ENCODE measurements at regions not wholly inside any gene's neighbourhood (a gene's known extent, or its start where the extent isn't known, plus 50 kb on each side); places are given as distances from the start of the nearest gene placed in this dataset.

- no peak overlapping the region for H3K9ac ChIP-seq (ENCODE audit: low read length)
- H3K27me3 ChIP-seq (ENCODE audit: low read length): no peaks in the 10 kb centered on the region
- no peak for TF ChIP-seq EZH2phosphoT487 (conservative IDR thresholded peaks at IDR 0.05; ENCODE audit: low read length)
- TF ChIP-seq CTCF (IDR thresholded peaks at IDR 0.05; ENCODE audit: insufficient read depth, low read length, poor library complexity, severe bottlenecking): no peak
- no peak overlapping the region for H2AFZ ChIP-seq (ENCODE audit: low read depth, low read length, severe bottlenecking)
- H3K4me2 ChIP-seq (ENCODE audit: low read depth, low read length, poor library complexity, severe bottlenecking): no peak overlapping the region
- H3K4me3 ChIP-seq (ENCODE audit: insufficient read depth, low read length, poor library complexity, severe bottlenecking): no peak overlapping the region
- no peaks in the 10 kb centered on the region for H3K79me2 ChIP-seq (ENCODE audit: insufficient read depth, low read length)
- no peaks in the 10 kb centered on the region for H4K20me1 ChIP-seq (ENCODE audit: low read depth, low read length)
- no peak overlapping the region for H3K27ac ChIP-seq (ENCODE audit: low read depth, low read length)
- no peaks in the 10 kb centered on the region for H3K36me3 ChIP-seq (ENCODE audit: low read length)
- H3K9me2 ChIP-seq (replicated peaks; ENCODE audit: insufficient read depth, low read length): no peaks in the 10 kb centered on the region
- H3F3A ChIP-seq (ENCODE audit: insufficient read depth): no peaks in the 10 kb centered on the region
- no peaks in the 10 kb centered on the region for H3K9me3 ChIP-seq (ENCODE audit: insufficient read depth, low read length)
These were observed 1029.1 kb downstream of the BRD1 start for GRCh38 chr22:48798281-48799226.

DNA sequence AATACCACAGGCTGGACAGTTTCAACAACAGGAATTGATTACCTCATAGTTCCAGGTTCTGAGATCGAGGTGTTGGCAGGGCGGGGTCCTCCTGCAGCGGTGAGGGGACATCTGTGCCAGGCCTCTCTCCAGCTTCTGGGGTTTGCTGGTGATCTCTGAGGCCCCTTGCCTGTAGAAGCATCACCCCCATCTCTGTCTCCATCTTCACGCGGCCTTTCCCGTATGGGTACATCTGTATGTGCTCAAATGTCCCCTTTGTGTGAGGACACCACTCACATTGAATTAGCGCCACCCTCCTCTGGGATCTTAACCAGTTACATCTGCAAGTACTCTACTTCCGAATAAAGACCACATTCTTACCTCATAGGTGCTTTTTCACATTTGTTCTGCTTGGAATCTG lies 1029.9 kb downstream of the BRD1 start:
- Histone ChIP-seq H3K4me3 (ENCODE audit: insufficient read depth, low read length, poor library complexity, severe bottlenecking) (no peak overlapping the region), H3K36me3 (ENCODE audit: low read length) (no peaks in the 10 kb centered on the region), H3K27me3 (ENCODE audit: low read length) (no peaks in the 10 kb centered on the region), H2AFZ (ENCODE audit: low read depth, low read length, severe bottlenecking) (no peak overlapping the region), H3K4me2 (ENCODE audit: low read depth, low read length, poor library complexity, severe bottlenecking) (no peak overlapping the region), H3K79me2 (ENCODE audit: insufficient read depth, low read length) (no peaks in the 10 kb centered on the region), H3F3A (ENCODE audit: insufficient read depth) (no peaks in the 10 kb centered on the region), H4K20me1 (ENCODE audit: low read depth, low read length) (no peaks in the 10 kb centered on the region), H3K9me2 (replicated peaks; ENCODE audit: insufficient read depth, low read length) (no peaks in the 10 kb centered on the region), H3K27ac (ENCODE audit: low read depth, low read length) (no peak overlapping the region), H3K9ac (ENCODE audit: low read length) (no peak overlapping the region), H3K9me3 (ENCODE audit: insufficient read depth, low read length) (no peaks in the 10 kb centered on the region)
- TF ChIP-seq CTCF (IDR thresholded peaks at IDR 0.05; ENCODE audit: insufficient read depth, low read length, poor library complexity, severe bottlenecking) (no peak), EZH2phosphoT487 (conservative IDR thresholded peaks at IDR 0.05; ENCODE audit: low read length) (no peak)

DNA sequence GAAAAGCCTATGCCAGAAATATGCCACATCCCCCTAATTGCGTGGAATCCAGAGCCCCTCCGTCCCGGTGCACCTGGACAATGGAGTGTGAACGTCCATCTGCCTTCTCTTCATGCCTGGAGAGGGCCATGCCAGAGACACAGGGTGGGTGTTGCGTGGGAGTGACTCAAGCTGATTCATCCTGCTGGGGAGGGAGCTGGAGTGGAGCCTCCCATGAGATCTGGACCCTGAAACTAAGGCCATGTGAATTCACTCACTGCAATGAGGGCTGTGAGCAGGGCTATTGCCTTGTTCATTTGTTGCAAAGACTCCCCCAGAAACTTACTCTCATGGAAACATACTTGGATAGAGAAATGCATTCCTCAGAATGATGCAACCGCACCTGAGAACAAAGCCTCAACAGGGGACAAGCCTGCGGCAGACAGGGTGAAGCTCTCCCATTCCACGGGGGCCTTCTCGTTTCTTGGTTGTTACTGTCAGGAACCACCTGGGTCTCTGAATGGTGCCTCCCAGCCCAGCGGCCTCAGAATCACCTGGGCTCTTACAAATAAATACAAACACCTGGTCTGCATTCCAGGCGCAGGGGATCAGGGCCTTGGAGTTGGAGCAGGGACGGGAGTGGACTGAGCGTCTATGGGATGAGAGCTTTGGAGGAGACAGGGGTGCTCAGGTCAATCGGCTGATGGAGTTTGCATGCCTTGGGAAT lies 1031.2 kb downstream of the BRD1 start:
- Histone ChIP-seq H3K9ac (ENCODE audit: low read length) (no peak overlapping the region), H4K20me1 (ENCODE audit: low read depth, low read length) (no peaks in the 10 kb centered on the region), H3F3A (ENCODE audit: insufficient read depth) (no peaks in the 10 kb centered on the region), H3K4me3 (ENCODE audit: insufficient read depth, low read length, poor library complexity, severe bottlenecking) (no peak overlapping the region), H3K36me3 (ENCODE audit: low read length) (no peaks in the 10 kb centered on the region), H3K79me2 (ENCODE audit: insufficient read depth, low read length) (no peaks in the 10 kb centered on the region), H3K9me3 (ENCODE audit: insufficient read depth, low read length) (no peaks in the 10 kb centered on the region), H3K27ac (ENCODE audit: low read depth, low read length) (no peak overlapping the region), H2AFZ (ENCODE audit: low read depth, low read length, severe bottlenecking) (no peak overlapping the region), H3K9me2 (replicated peaks; ENCODE audit: insufficient read depth, low read length) (no peaks in the 10 kb centered on the region), H3K27me3 (ENCODE audit: low read length) (no peaks in the 10 kb centered on the region), H3K4me2 (ENCODE audit: low read depth, low read length, poor library complexity, severe bottlenecking) (no peak overlapping the region)
- no peak for TF ChIP-seq EZH2phosphoT487 (conservative IDR thresholded peaks at IDR 0.05; ENCODE audit: low read length)
- no peak for TF ChIP-seq CTCF (IDR thresholded peaks at IDR 0.05; ENCODE audit: insufficient read depth, low read length, poor library complexity, severe bottlenecking)
